SK-N-SH treated with all-trans-retinoic acid at 6 μM for 48 hours (cell line): ENCODE measurements at regions not wholly inside any gene's neighbourhood (a gene's known extent, or its start where the extent isn't known, plus 50 kb on each side); places are given as distances from the start of the nearest gene placed in this dataset.

Experiments used
- ATAC-seq: fragments of 200-7000 bp; cut with Tn5 transposase; 3 replicates; pipeline ENCODE4 v1.9.1; 2020; ENCODE audit warnings: mild to moderate bottlenecking, moderate library complexity
- ARNTL ChIP-seq: fragments of 450-650 bp; formaldehyde crosslinking; IDR thresholded peaks from 2 replicates; pipeline ENCODE4 v1.5.0; 2020; ENCODE audit warnings: low read depth, mild to moderate bottlenecking, moderate library complexity, borderline replicate concordance
- BACH2 ChIP-seq: fragments of 250-450 bp; sonication (Bioruptor Pico); IDR thresholded peaks from 2 replicates; pipeline ENCODE4 v1.9.0; 2021; ENCODE audit warnings: mild to moderate bottlenecking, borderline replicate concordance
- CSDC2 ChIP-seq: fragments of 250-450 bp; sonication (Bioruptor Pico); IDR thresholded peaks from 2 replicates; pipeline ENCODE4 v1.5.0; 2020; ENCODE audit warnings: mild to moderate bottlenecking, moderate library complexity
- ESRRG ChIP-seq: fragments of 250-450 bp; sonication (Bioruptor Pico); IDR thresholded peaks from 2 replicates; pipeline ENCODE4 v1.6.1; 2021; ENCODE audit warnings: mild to moderate bottlenecking
- GLIS3 ChIP-seq: fragments of 250-450 bp; sonication (Bioruptor Pico); IDR thresholded peaks from 2 replicates; pipeline ENCODE4 v1.5.0; 2020; ENCODE audit warnings: mild to moderate bottlenecking, moderate library complexity
- ISL1 ChIP-seq: fragments of 250-450 bp; sonication (Bioruptor Pico); IDR thresholded peaks from 2 replicates; pipeline ENCODE4 v2.1.2; 2022; ENCODE audit warnings: mild to moderate bottlenecking, moderate library complexity
- OSR1 ChIP-seq: fragments of 250-450 bp; sonication (Bioruptor Pico); IDR thresholded peaks from 2 replicates; pipeline ENCODE4 v1.8.0; 2022; ENCODE audit warnings: moderate library complexity, mild to moderate bottlenecking, inconsistent platforms
- PPARA ChIP-seq: fragments of 250-450 bp; sonication (Bioruptor Pico); IDR thresholded peaks from 2 replicates; pipeline ENCODE4 v1.5.0; 2020; ENCODE audit warnings: mild to moderate bottlenecking, borderline replicate concordance
- RARB ChIP-seq: fragments of 250-450 bp; sonication (Bioruptor Pico); IDR thresholded peaks from 2 replicates; pipeline ENCODE4 v1.8.0; 2021; ENCODE audit warnings: mild to moderate bottlenecking, moderate library complexity
- SNAI2 ChIP-seq: fragments of 250-450 bp; sonication (Bioruptor Pico); IDR thresholded peaks from 2 replicates; pipeline ENCODE4 v1.5.0; 2020; ENCODE audit warnings: mild to moderate bottlenecking, moderate library complexity
- TCF4 ChIP-seq: fragments of 250-450 bp; sonication (Bioruptor Pico); IDR thresholded peaks from 2 replicates; pipeline ENCODE4 v1.8.0; 2021; ENCODE audit warnings: mild to moderate bottlenecking, moderate library complexity, borderline replicate concordance
- TOX ChIP-seq: fragments of 250-450 bp; sonication (Bioruptor Pico); IDR thresholded peaks from 2 replicates; pipeline ENCODE4 v1.8.0; 2021; ENCODE audit warnings: mild to moderate bottlenecking, moderate library complexity, borderline replicate concordance
- ZFP30 ChIP-seq: fragments of 450-650 bp; formaldehyde crosslinking; IDR thresholded peaks from 2 replicates; pipeline ENCODE4 v1.5.0; 2022; ENCODE audit warnings: mild to moderate bottlenecking, moderate library complexity
- ZNF565 ChIP-seq: fragments of 450-650 bp; formaldehyde crosslinking; conservative IDR thresholded peaks from 2 replicates; pipeline ENCODE4 v1.5.0; 2020; ENCODE audit warnings: low read depth, mild to moderate bottlenecking, moderate library complexity
- ZNF70 ChIP-seq: fragments of 450-650 bp; formaldehyde crosslinking; IDR thresholded peaks from 2 replicates; pipeline ENCODE4 v1.5.0; 2020; ENCODE audit warnings: mild to moderate bottlenecking, moderate library complexity
- ZNF8 ChIP-seq: fragments of 450-650 bp; formaldehyde crosslinking; IDR thresholded peaks from 2 replicates; pipeline ENCODE4 v1.5.0; 2020; ENCODE audit warnings: mild to moderate bottlenecking, moderate library complexity
- TF ChIP-seq, protein P1 (sequence below): fragments of 250-450 bp; sonication (Bioruptor Pico); IDR thresholded peaks from 2 replicates; pipeline ENCODE4 v1.5.1; 2021; ENCODE audit warnings: mild to moderate bottlenecking, moderate library complexity
- TF ChIP-seq, protein P2 (sequence below): fragments of 250-450 bp; sonication (Bioruptor Pico); IDR thresholded peaks from 2 replicates; pipeline ENCODE4 v1.8.0; 2021; ENCODE audit warnings: low read depth, mild to moderate bottlenecking, moderate library complexity, borderline replicate concordance
- TF ChIP-seq, protein P3 (sequence below): fragments of 250-450 bp; sonication (Bioruptor Pico); IDR thresholded peaks from 2 replicates; pipeline ENCODE4 v1.5.1; 2020; ENCODE audit warnings: low read depth, mild to moderate bottlenecking, moderate library complexity
- TF ChIP-seq, protein P4 (sequence below): fragments of 250-450 bp; sonication (Bioruptor Pico); IDR thresholded peaks from 2 replicates; pipeline ENCODE4 v1.5.0; 2020; ENCODE audit warnings: mild to moderate bottlenecking, moderate library complexity

DNA sequence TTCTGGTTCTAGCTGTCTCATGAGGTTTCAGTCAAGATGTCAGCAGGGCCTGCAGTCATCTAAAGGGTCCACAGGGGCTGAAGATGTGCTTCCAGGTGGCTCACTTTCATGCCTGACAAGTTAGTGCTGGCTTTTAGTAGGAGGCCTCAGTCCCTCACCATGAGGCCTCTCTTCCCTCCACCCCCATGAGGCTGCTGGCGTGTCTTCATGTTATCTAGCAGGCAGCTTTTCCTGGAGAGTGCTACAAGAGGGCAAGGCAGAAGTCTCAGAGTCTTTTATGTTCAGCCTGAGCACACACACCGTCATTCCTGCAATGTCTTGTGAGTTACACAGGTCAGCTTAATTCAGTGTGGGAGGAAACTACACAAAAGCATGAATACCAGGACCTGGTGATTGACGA, 769.9 kb downstream of the HDGFL1 start:
- ATAC-seq: no peak
- TF ChIP-seq TCF4 (CRISPR knock-in tag): no peak
- no peak for TF ChIP-seq ZFP30 (CRISPR knock-in tag)
- TF ChIP-seq GLIS3 (CRISPR knock-in tag): no peak
- TF ChIP-seq, protein P1, sequence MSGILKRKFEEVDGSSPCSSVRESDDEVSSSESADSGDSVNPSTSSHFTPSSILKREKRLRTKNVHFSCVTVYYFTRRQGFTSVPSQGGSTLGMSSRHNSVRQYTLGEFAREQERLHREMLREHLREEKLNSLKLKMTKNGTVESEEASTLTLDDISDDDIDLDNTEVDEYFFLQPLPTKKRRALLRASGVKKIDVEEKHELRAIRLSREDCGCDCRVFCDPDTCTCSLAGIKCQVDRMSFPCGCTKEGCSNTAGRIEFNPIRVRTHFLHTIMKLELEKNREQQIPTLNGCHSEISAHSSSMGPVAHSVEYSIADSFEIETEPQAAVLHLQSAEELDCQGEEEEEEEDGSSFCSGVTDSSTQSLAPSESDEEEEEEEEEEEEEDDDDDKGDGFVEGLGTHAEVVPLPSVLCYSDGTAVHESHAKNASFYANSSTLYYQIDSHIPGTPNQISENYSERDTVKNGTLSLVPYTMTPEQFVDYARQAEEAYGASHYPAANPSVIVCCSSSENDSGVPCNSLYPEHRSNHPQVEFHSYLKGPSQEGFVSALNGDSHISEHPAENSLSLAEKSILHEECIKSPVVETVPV (CRISPR knock-in tag): no peak
- TF ChIP-seq ARNTL (CRISPR knock-in tag): no peak
- TF ChIP-seq, protein P2, sequence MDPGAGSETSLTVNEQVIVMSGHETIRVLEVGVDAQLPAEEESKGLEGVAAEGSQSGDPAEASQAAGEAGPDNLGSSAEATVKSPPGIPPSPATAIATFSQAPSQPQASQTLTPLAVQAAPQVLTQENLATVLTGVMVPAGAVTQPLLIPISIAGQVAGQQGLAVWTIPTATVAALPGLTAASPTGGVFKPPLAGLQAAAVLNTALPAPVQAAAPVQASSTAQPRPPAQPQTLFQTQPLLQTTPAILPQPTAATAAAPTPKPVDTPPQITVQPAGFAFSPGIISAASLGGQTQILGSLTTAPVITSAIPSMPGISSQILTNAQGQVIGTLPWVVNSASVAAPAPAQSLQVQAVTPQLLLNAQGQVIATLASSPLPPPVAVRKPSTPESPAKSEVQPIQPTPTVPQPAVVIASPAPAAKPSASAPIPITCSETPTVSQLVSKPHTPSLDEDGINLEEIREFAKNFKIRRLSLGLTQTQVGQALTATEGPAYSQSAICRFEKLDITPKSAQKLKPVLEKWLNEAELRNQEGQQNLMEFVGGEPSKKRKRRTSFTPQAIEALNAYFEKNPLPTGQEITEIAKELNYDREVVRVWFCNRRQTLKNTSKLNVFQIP (CRISPR knock-in tag): no peak
- no peak for TF ChIP-seq BACH2
- TF ChIP-seq ZNF8 (CRISPR knock-in tag): no peak
- TF ChIP-seq, protein P3, sequence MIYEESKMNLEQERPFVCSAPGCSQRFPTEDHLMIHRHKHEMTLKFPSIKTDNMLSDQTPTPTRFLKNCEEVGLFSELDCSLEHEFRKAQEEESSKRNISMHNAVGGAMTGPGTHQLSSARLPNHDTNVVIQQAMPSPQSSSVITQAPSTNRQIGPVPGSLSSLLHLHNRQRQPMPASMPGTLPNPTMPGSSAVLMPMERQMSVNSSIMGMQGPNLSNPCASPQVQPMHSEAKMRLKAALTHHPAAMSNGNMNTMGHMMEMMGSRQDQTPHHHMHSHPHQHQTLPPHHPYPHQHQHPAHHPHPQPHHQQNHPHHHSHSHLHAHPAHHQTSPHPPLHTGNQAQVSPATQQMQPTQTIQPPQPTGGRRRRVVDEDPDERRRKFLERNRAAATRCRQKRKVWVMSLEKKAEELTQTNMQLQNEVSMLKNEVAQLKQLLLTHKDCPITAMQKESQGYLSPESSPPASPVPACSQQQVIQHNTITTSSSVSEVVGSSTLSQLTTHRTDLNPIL (CRISPR knock-in tag): no peak
- TF ChIP-seq, protein P4, sequence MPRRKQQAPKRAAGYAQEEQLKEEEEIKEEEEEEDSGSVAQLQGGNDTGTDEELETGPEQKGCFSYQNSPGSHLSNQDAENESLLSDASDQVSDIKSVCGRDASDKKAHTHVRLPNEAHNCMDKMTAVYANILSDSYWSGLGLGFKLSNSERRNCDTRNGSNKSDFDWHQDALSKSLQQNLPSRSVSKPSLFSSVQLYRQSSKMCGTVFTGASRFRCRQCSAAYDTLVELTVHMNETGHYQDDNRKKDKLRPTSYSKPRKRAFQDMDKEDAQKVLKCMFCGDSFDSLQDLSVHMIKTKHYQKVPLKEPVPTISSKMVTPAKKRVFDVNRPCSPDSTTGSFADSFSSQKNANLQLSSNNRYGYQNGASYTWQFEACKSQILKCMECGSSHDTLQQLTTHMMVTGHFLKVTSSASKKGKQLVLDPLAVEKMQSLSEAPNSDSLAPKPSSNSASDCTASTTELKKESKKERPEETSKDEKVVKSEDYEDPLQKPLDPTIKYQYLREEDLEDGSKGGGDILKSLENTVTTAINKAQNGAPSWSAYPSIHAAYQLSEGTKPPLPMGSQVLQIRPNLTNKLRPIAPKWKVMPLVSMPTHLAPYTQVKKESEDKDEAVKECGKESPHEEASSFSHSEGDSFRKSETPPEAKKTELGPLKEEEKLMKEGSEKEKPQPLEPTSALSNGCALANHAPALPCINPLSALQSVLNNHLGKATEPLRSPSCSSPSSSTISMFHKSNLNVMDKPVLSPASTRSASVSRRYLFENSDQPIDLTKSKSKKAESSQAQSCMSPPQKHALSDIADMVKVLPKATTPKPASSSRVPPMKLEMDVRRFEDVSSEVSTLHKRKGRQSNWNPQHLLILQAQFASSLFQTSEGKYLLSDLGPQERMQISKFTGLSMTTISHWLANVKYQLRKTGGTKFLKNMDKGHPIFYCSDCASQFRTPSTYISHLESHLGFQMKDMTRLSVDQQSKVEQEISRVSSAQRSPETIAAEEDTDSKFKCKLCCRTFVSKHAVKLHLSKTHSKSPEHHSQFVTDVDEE (CRISPR knock-in tag): no peak
- TF ChIP-seq PPARA (CRISPR knock-in tag): no peak
- TF ChIP-seq CSDC2: no peak

DNA sequence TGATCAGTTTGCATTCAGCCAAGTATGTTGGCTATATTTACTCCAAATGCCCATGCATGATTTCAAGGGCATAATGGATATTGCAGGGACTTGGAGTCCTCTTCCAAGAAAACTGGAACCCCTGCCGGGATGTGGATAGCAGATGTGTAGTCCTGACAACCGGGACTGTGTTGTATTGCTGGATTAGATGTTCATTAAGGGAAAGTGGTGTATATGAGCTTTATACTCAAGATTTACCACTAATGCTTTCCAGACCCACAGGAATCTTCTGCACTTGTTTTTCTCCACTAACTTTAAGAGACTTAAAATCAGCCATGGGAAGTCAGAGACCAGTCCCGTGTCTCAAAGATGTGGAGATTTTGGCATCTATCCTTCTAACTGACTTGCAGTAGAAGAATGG, 770.9 kb downstream of the HDGFL1 start:
- TF ChIP-seq ESRRG (CRISPR knock-in tag) (no peak), ZNF70 (CRISPR knock-in tag) (no peak), TOX (CRISPR knock-in tag) (no peak), ZFP30 (CRISPR knock-in tag) (no peak), TCF4 (CRISPR knock-in tag) (no peak), ARNTL (CRISPR knock-in tag) (no peak), SNAI2 (CRISPR knock-in tag) (no peak), ISL1 (CRISPR knock-in tag) (no peak), OSR1 (CRISPR knock-in tag) (no peak), ZNF8 (CRISPR knock-in tag) (no peak), ZNF565 (no peak), RARB (CRISPR knock-in tag) (no peak)
- TF ChIP-seq, protein P3 (CRISPR knock-in tag): no peak
- TF ChIP-seq, protein P4 (CRISPR knock-in tag): no peak
- TF ChIP-seq, all 23 proteins: peak for 0
- ATAC-seq: no peak
